ENCODE measurements at regions not wholly inside any gene's neighbourhood (a gene's known extent, or its start where the extent isn't known, plus 50 kb on each side); places are given as distances from the start of the nearest gene placed in this dataset.

DNA sequence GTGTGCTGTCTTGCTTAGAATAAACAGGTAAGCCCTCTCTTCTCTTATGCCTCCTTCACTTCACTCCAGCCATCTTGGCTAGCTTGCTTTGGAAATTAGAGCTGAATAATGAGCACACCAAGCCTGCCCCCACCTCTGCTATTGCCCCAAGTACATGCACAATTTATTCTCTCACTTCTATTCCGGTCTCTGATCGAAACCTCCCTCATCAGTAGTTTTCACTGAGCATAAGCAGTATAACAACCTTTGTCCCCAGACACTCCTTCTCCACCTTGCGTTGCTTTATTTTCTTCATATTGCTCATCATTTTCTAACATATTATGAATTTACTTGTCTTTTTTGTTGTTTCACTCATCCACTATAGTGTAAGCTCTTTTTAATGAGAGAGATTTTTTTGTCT, 253.4 kb downstream of the GXYLT1 start:
- no peak for DNase-seq (ENCODE audit: low read depth in 2 of 2)

DNA sequence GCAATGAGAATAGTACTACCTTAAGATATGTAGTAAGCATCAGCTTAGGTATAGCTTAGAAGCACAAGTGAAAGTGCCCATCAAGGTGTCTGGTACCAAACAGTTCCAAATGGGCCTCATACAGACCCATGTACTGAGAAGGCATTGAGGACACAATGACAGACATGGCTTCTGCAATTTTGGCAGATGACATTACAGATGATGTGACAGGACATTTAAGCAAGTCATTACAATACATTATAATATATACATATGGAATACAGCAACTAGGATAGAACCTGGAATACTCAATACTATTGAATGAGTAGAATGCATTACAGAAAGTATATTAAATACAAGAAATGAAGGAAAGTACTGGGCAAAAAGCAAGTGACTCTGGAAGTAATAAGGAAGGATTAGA, 256.4 kb downstream of the GXYLT1 start:
- DNase-seq (ENCODE audit: low read depth in 2 of 2): no peak

DNA sequence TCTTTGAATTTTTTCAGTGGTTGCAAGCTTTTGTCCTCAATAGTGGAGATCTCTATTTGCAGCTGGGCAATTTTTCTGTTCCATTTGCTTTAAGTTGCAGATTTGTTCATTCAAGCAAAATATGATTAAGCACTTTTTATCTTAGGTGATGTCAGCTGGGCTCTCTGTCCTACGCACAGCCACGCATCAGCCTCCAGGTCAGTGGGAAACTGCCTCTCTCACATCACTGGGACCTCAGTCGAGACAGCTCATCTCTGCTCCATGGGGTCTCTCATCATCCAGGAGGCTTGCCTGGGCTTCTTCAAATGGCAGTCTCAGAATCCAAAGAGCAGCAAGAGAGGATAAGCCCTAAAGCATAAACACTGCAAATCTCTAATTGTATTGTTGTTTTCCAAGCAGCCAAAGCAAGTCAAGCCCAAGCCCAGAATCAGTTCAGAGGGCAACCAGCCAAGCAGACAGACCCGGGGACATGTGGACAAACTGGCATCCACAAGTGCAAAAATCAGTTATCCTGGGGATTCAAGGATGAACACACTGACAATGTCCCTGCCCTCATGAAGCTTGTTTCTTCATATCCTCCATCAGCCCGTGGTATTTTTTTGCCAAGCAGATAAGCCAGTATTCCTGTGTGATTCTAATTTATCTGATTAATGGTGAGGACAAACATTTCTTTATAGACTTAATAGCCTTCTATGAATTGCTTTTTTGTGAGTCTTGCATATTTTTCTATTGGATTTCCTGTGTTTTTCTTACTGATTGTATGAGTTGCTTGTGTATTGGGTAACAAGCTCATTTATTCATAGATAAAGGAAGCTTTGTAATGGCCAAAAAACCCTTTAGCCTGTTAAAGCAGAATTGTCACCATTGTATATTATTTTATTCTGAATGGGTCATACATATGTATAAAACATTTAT, 262.5 kb downstream of the GXYLT1 start:
- no peak for DNase-seq (ENCODE audit: low read depth in 2 of 2)

DNA sequence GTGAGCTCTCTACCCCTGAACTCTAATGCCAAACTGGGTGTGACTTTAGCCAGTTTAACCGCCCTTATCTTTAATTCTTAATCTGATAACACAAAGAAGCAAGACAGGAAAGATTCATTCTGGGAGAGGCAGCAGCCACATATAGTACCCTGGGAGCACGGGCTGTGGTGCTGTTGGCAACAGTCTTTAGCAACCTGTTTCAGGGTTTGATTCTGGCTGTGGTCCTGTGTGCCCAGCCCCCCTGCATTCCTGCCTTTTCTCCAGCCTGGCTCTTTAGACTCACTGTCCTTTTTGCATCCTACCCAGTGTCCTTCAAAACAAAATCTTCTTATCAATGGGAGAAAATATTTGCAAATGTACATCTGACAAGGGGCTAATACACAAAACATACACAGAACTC, 275.2 kb downstream of the GXYLT1 start:
- DNase-seq (ENCODE audit: low read depth in 2 of 2): no peak

- no peak for DNase-seq (ENCODE audit: low read depth in 2 of 2)
These were observed 277.7 kb downstream of the GXYLT1 start for GRCh38 chr12:41866878-41867430.

DNA sequence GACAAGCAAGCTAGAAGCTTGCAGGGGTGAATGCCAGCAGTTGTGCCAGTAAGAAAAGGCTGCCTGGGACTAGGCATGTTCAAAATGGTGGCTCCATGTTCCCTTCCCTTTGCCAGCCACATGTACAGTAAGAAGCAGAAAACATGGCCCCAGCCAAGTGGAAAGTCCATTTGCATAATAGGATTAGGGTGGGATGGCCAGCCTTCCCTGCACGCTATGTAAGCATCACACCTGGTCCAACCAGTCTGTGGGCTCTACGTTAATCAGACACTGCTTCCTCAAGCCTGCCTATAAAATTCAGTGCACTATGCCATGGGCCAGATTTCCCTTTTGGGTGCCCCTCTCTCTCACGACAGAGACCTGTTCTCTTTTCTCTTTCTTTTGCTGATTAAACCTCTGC, 288.4 kb downstream of the GXYLT1 start:
- no peak for DNase-seq (ENCODE audit: low read depth in 2 of 2)

- DNase-seq (ENCODE audit: low read depth in 2 of 2): no peak
These were observed 294.6 kb downstream of the GXYLT1 start for GRCh38 chr12:41850046-41850445.

DNA sequence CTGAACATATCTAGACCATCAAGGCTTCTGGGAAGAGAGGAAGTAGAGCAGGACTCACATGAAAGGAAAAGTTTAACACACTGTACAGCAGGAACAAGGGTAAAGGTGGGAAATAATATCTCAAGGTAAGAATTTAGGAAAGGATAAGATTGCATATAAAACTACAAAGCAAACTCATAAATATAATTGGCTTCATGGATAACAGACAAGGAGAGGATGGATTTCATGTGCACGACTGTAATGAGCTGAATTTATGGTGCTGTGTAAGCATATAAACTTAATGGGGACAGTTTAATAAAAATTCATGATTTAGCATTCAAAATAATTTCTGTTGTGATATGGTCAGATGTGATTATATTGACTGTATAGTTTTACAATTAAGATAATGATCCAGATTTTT, 298.0 kb downstream of the GXYLT1 start:
- no peak for DNase-seq (ENCODE audit: low read depth in 2 of 2)

DNA sequence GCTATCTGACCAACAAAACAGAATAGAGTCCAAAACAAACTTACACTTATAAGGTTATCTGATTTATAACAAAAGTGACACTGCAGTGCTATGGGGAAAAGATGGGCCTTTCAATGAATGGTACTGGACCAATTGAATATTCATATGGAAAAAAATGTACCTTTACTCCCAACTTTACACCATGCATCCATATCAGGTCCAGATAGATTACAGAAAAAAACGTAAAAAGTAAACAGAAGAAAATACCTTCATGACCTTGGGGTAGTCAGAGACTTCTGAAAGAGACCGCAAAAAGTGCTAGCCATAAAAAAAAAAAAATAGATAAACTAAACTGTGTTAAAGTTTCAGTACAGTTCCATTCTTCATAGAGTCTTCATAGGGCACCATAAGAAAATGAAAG, 308.3 kb downstream of the GXYLT1 start:
- DNase-seq (ENCODE audit: low read depth in 2 of 2): no peak

DNA sequence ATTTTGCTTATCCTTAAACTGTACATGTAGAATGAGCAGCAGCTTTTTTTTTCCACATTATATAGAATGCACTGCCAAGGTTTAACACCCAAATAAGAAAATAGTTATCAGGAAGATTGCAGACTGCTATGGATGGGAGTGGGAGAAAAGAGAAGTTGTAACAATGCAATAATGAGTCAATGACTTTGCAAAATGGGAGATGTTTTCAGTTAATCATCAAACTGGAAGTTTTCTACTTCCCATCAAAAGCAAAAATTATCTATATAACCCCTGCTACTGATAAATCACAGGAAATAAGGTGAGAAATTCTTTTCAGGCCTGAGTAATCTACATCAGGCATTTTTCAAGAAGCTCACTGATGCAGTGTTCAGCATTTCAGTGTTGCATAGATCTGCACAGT, 309.1 kb downstream of the GXYLT1 start:
- DNase-seq (ENCODE audit: low read depth in 2 of 2): no peak

DNA sequence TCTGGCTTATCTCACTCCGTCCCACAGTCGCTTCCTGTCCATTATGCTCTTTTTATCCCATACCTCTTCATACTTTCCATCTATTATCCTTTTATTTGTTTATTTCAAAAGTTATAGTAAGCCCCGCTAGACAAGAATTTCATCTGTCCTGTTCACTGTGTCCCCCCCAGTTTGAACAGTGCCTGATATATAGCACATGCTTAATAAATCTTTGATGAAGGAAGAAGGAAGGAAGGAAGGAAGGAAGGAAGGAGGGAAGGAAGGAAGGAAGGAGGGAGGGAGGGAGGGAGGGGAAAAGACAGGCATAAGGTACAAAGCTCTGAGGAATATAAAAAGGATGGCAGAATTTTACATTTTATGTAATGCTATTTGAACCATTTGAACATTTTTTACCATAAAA, 324.7 kb downstream of the GXYLT1 start:
- DNase-seq (ENCODE audit: low read depth in 2 of 2): no peak

DNA sequence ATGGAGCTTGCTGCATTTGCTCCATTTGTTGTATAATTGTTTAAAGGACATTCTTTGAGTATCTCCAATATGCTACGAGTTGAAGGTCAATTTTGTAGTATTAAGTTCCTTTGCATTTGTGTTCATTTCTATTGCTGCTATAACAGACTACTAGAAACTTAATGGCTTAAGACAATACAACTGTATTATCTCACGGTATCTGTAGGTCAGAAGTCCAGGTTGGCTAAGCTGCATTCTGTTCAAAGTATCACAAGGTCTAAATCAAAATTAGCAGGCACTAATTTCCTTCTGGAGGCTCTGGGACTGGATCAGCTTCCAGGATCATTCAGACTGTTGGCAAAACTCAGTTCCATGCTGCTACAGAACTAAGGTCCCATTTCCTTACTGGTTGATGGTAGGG, 340.6 kb downstream of the GXYLT1 start:
- no peak for DNase-seq (ENCODE audit: low read depth in 2 of 2)

- DNase-seq (ENCODE audit: low read depth in 2 of 2): no peak
These were observed 341.9 kb downstream of the GXYLT1 start for GRCh38 chr12:41802803-41803202.

- DNase-seq (ENCODE audit: low read depth in 2 of 2): no peak
These were observed 343.4 kb downstream of the GXYLT1 start for GRCh38 chr12:41801261-41801660.

- no peak for DNase-seq (ENCODE audit: low read depth in 2 of 2)
These were observed 345.0 kb downstream of the GXYLT1 start for GRCh38 chr12:41799671-41800070.

DNA sequence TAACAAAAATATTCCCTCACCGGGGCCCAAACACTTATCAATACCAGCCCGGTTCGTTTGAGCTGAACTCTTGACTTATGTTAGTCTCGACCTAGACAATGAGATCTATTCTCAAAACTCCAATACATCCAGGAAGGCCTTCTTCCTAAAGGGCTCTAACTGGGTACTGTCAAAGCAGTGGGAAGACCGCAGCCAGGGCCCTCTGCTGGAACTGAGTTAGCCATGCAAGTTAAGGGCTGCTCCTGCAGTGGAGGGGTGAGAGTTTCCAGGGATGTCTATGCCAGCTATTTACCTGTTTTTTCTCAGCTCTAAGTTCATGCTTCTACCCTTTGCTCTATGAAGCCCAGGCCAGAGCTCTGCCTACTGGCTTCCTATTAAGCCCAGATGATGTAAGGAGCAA, 348.8 kb downstream of the GXYLT1 start:
- no peak for DNase-seq (ENCODE audit: low read depth in 2 of 2)

GRCh38 chr12:41795051-41795600, 349.5 kb downstream of the GXYLT1 start:
- no peak for DNase-seq (ENCODE audit: low read depth in 2 of 2)

GRCh38 chr12:41794336-41794735, 350.3 kb downstream of the GXYLT1 start:
- no peak for DNase-seq (ENCODE audit: low read depth in 2 of 2)

DNA sequence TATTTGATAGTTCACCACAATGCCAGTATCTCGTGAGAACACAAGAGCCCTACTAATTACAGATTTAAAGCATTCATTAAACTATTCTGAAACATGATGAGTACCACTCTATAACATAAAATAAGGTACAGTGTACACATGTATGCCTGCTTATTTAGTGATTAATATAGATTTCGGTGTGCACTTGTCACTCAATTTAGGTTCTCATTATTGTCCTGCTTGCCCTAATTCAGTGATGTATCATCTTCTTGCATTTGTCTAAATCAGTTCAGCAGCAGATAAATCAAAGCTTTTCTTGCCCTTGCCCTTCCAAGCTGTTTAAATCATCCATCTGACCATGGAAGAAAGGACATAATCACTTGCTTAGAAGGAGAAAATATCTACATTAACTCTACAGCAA, 359.7 kb downstream of the GXYLT1 start:
- no peak for DNase-seq (ENCODE audit: low read depth in 2 of 2)

GRCh38 chr12:41778934-41779333, 365.7 kb downstream of the GXYLT1 start:
- no peak for DNase-seq (ENCODE audit: low read depth in 2 of 2)

DNA sequence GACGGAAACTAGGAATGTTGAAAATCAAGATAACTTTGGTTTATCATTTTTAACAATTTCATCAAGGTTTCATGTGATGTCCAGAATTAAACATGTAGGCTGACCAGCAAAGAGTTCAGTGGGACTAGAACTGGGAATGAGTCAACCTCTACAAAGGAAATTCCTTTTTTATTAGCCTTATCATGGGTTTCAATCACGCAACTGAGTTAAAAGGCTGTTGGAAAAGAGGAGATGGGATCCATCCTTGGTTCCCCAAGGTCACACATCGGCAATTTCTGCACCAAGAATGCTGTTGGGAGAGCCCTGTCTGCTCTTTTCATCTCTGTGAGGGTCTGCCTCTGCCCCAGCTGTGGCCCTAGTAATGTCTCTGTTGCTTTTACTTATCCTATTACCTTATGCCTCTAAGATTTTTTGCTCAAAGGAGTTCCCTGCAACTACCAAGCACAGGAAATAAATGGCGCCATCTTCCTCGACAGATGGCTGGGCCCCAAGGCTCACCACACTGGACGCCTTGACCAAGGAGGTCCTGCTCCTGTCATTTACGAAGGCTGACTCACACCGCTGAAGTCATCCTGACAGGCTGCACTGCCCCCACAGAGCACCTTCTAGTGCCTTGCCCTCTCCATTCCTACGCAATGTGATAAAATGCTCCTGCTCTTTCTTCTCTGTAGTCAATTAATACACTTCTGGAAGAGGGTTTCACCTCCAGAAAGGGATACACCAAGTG, 367.4 kb downstream of the GXYLT1 start:
- DNase-seq (ENCODE audit: low read depth in 2 of 2): no peak

DNA sequence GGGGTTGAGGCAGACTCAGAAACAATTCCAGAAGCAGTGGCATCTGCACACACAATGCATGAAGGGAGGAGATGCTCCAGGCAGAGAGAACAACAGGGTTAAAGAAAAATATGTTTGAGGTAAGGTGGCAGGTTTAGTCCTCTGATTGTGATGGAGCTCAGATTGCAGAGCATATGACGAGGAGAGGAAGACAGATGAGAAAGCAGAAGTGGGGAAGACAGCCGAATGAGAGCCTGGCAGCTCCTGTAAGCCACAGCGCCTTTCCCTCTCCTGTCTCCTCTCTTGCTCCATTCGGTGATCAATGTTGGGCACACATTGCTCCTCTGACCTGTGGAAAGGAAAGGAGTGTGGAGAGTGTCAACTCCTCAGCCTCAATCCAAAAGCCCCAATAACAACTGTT, 372.2 kb downstream of the GXYLT1 start:
- no peak for DNase-seq (ENCODE audit: low read depth in 2 of 2)

DNA sequence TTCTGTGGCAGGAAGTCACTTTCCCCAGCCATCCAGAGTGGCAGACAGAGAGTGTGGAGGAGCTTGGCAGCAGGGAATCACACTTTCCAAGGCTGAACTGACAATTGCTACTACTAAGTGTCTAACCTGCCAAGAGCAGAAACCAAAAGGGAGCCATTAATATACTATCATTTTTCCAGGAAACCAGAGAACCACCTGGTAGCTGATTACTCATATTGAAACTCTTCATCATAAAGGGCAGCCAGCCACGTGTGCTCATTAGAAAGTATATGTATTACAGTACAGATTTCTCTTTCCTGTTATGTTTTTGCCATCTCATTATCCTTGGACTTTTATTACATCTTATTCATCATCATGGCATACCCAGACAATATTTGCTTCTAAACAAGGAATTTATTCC, 374.9 kb downstream of the GXYLT1 start:
- no peak for DNase-seq (ENCODE audit: low read depth in 2 of 2)

Data from stimulated activated CD4-positive, alpha-beta T cell treated with anti-CD3 and anti-CD28 coated beads, Interleukin-4, amount 100 ng/mL, for 48 hours (primary cell).